IMR-90 (cell line): ENCODE measurements at regions not wholly inside any gene's neighbourhood (a gene's known extent, or its start where the extent isn't known, plus 50 kb on each side); places are given as distances from the start of the nearest gene placed in this dataset.

ENCODE experiments used
- ATAC-seq: fragments of 200-7000 bp; cut with Tn5 transposase; 2 replicates; pipeline ENCODE4 v1.9.1; 2020; ENCODE audit warnings: low read depth, mild to moderate bottlenecking, moderate library complexity
- BruUV-seq: library from RNA; stranded (reverse); fragments of 400-500 nt; replicated peaks from 2 replicates; lab custom pipeline; 2021; lab: Mats Ljungman, UMichigan
- CTCF ChIA-PET: fragments of 300-600 bp; formaldehyde crosslinking; extraction: SDS; loops from one replicate; lab custom pipeline; 2021; ENCODE audit warnings: antibody characterized with exemption; lab: Yijun Ruan, JAX
- POLR2A ChIA-PET: fragments of 300-600 bp; sonication (Branson Sonifier 250); formaldehyde crosslinking; loops from one replicate; lab custom pipeline; 2022; ENCODE audit warnings: antibody characterized with exemption; ENCODE audit not compliant: unreplicated experiment; lab: Charles Lee
- DNase-seq: peaks from one replicate; pipeline ENCODE4 v3.0.0; 2013
- H2AFZ ChIP-seq: replicated peaks from 2 replicates; pipeline ENCODE3; 2013; ENCODE audit warnings: low read length, mild to moderate bottlenecking; ENCODE audit not compliant: poor library complexity
- H2AK5ac ChIP-seq: 2 replicates; pipeline ENCODE4 v1.6.1; 2013; ENCODE audit warnings: low read depth, low read length, inconsistent platforms
- H2AK9ac ChIP-seq: replicated peaks from 2 replicates; pipeline ENCODE3; 2013; ENCODE audit warnings: mild to moderate bottlenecking, low read depth, low read length, moderate library complexity; ENCODE audit not compliant: poor library complexity
- H2BK120ac ChIP-seq: 2 replicates; pipeline ENCODE4 v1.6.1; 2013; ENCODE audit warnings: low read depth, low read length, inconsistent platforms
- H2BK15ac ChIP-seq: 3 replicates; pipeline ENCODE4 v1.6.1; 2013; ENCODE audit warnings: low read depth, low read length, inconsistent platforms
- H2BK20ac ChIP-seq: 2 replicates; pipeline ENCODE4 v1.6.1; 2013; ENCODE audit warnings: low read depth, mild to moderate bottlenecking, inconsistent platforms, low read length, moderate library complexity
- H2BK5ac ChIP-seq: 2 replicates; pipeline ENCODE4 v1.6.1; 2013; ENCODE audit warnings: mild to moderate bottlenecking, low read depth, low read length, inconsistent platforms; ENCODE audit not compliant: poor library complexity, severe bottlenecking
- H3K14ac ChIP-seq: replicated peaks from 2 replicates; pipeline ENCODE4 v1.6.1; 2013; ENCODE audit warnings: low read depth, low read length, inconsistent platforms
- H3K18ac ChIP-seq: 2 replicates; pipeline ENCODE4 v1.6.1; 2013; ENCODE audit warnings: low read depth, low read length, control low read depth
- H3K23ac ChIP-seq: 2 replicates; pipeline ENCODE4 v1.6.1; 2013; ENCODE audit warnings: low read depth, low read length, inconsistent platforms
- H3K27ac ChIP-seq: 2 replicates; pipeline ENCODE4 v1.5.1; 2013; ENCODE audit warnings: mild to moderate bottlenecking, control low read depth, low read length; ENCODE audit not compliant: insufficient read depth
- H3K27me3 ChIP-seq: 2 replicates; pipeline ENCODE4 v1.6.1; 2013; ENCODE audit warnings: low read length; ENCODE audit not compliant: control insufficient read depth, insufficient read depth
- H3K36me3 ChIP-seq: 2 replicates; pipeline ENCODE4 v1.6.1; 2013; ENCODE audit warnings: low read length, mixed read lengths; ENCODE audit not compliant: control insufficient read depth, insufficient read depth
- H3K4ac ChIP-seq: 2 replicates; pipeline ENCODE4 v1.6.1; 2013; ENCODE audit warnings: low read depth, low read length, inconsistent platforms
- H3K4me1 ChIP-seq: 2 replicates; pipeline ENCODE4 v1.6.1; 2013; ENCODE audit warnings: low read length, mixed read lengths; ENCODE audit not compliant: control insufficient read depth, insufficient read depth
- H3K4me2 ChIP-seq: 2 replicates; pipeline ENCODE4 v1.6.1; 2013; ENCODE audit warnings: low read depth, mild to moderate bottlenecking, control low read depth, low read length, moderate library complexity
- H3K4me3 ChIP-seq: 2 replicates; pipeline ENCODE4 v1.5.1; 2013; ENCODE audit warnings: low read depth, mild to moderate bottlenecking, control low read depth, low read length, moderate library complexity; ENCODE audit not compliant: insufficient read depth
- H3K56ac ChIP-seq: 2 replicates; pipeline ENCODE4 v1.6.1; 2013; ENCODE audit warnings: low read length, inconsistent platforms; ENCODE audit not compliant: insufficient read depth; ENCODE audit errors: extremely low read depth
- H3K79me1 ChIP-seq, 2 experiments: 2 replicates each; pipeline ENCODE4 v1.6.1; 2013; ENCODE audit warnings: low read length in 2 of 2, inconsistent platforms in 1 of 2, low read depth in 1 of 2
- H3K9ac ChIP-seq: 2 replicates; pipeline ENCODE4 v1.6.1; 2013; ENCODE audit warnings: low read depth, low read length, control low read depth
- H3K9me1 ChIP-seq: 2 replicates; pipeline ENCODE4 v1.6.1; 2013; ENCODE audit warnings: low read length, inconsistent platforms; ENCODE audit not compliant: insufficient read depth
- H3K9me3 ChIP-seq: 2 replicates; pipeline ENCODE4 v1.6.1; 2013; ENCODE audit warnings: low read length; ENCODE audit not compliant: control insufficient read depth, insufficient read depth
- H4K20me1 ChIP-seq: 2 replicates; pipeline ENCODE4 v1.6.1; 2013; ENCODE audit warnings: low read length, inconsistent platforms; ENCODE audit not compliant: insufficient read depth
- H4K5ac ChIP-seq: 2 replicates; pipeline ENCODE4 v1.6.1; 2013; ENCODE audit warnings: mild to moderate bottlenecking, low read depth, low read length, control low read depth
- H4K8ac ChIP-seq, 2 experiments: 2 replicates each; pipeline ENCODE4 v1.6.1; 2013; ENCODE audit warnings: low read depth in 2 of 2, low read length in 2 of 2, control low read depth in 1 of 2, inconsistent platforms in 1 of 2
- H4K91ac ChIP-seq: 2 replicates; pipeline ENCODE4 v1.6.1; 2013; ENCODE audit warnings: low read depth, low read length, inconsistent platforms; ENCODE audit not compliant: insufficient read depth
- BHLHE40 ChIP-seq: fragments of 150-350 bp; IDR thresholded peaks from 2 replicates; pipeline ENCODE4 v1.6.1; 2016; ENCODE audit warnings: mild to moderate bottlenecking, low read depth, low read length
- CEBPB ChIP-seq: IDR thresholded peaks from 2 replicates; pipeline ENCODE4 v1.6.1; 2012; ENCODE audit warnings: low read depth, low read length, improper control_type of control experiment
- CHD1 ChIP-seq: IDR thresholded peaks from 2 replicates; pipeline ENCODE4 v1.6.1; 2012; ENCODE audit warnings: low read depth, low read length, improper control_type of control experiment
- FOS ChIP-seq: fragments of 150-350 bp; IDR thresholded peaks from 2 replicates; pipeline ENCODE4 v1.6.1; 2016; ENCODE audit warnings: low read depth, low read length
- MAFK ChIP-seq: IDR thresholded peaks from 2 replicates; pipeline ENCODE4 v1.6.1; 2012; ENCODE audit warnings: low read depth, low read length, improper control_type of control experiment
- MAZ ChIP-seq: IDR thresholded peaks from 2 replicates; pipeline ENCODE4 v1.6.1; 2012; ENCODE audit warnings: low read depth, mild to moderate bottlenecking, low read length, improper control_type of control experiment, moderate library complexity, borderline replicate concordance
- MXI1 ChIP-seq: IDR thresholded peaks from 2 replicates; pipeline ENCODE4 v1.6.1; 2012; ENCODE audit warnings: low read depth, mild to moderate bottlenecking, low read length, moderate library complexity, borderline replicate concordance
- NFE2L2 ChIP-seq: fragments of 150-350 bp; IDR thresholded peaks from 2 replicates; pipeline ENCODE4 v1.6.1; 2016; ENCODE audit warnings: low read depth, mild to moderate bottlenecking, low read length
- POLR2A ChIP-seq: IDR thresholded peaks from 2 replicates; pipeline ENCODE4 v1.6.1; 2012; ENCODE audit warnings: mild to moderate bottlenecking, low read depth, low read length
- RAD21 ChIP-seq: IDR thresholded peaks from 2 replicates; pipeline ENCODE4 v1.6.1; 2012; ENCODE audit warnings: low read length, improper control_type of control experiment
- RCOR1 ChIP-seq: IDR thresholded peaks from 2 replicates; pipeline ENCODE4 v1.6.1; 2012; ENCODE audit warnings: mild to moderate bottlenecking, low read length, improper control_type of control experiment; ENCODE audit not compliant: insufficient replicate concordance
- RFX5 ChIP-seq: IDR thresholded peaks from 2 replicates; pipeline ENCODE4 v1.8.0; 2012; ENCODE audit warnings: low read depth, mild to moderate bottlenecking, low read length, moderate library complexity
- SMC3 ChIP-seq: fragments of 150-350 bp; IDR thresholded peaks from 2 replicates; pipeline ENCODE4 v1.6.1; 2016; ENCODE audit warnings: low read depth, mild to moderate bottlenecking, antibody characterized with exemption, low read length, moderate library complexity
- WGBS, 2 experiments: methylation state at CpG; one replicate each; pipeline versions ENCODE4 v1.1.5 to v1.1.7; 2013; ENCODE audit warnings: missing lambda C conversion rate in 2 of 2; ENCODE audit not compliant: insufficient read length in 1 of 2; ENCODE audit errors: extremely low coverage in 2 of 2; 5-methylcytosine and 5-hydroxymethylcytosine counted together
- dilution Hi-C: fragments of 300-500 bp; cut with HindIII; formaldehyde crosslinking; loops from one replicate; pipeline ENCODE4 v1.14.3; 2018; ENCODE audit warnings: low sequenced_read_pairs; ENCODE audit not compliant: unreplicated experiment
- in situ Hi-C: fragments of 300-500 bp; cut with MboI; formaldehyde crosslinking; loops from 3 replicates; pipeline ENCODE4 v1.14.3; 2019; ENCODE audit warnings: low sequenced_read_pairs, inconsistent platforms, mixed read lengths
- intact Hi-C: fragments of 100-400 bp; cut with micrococcal nuclease; formaldehyde crosslinking; loops from 2 replicates; pipeline ENCODE4 v1.10.0; 2022
- TF ChIP-seq, protein P1 (sequence below): conservative IDR thresholded peaks from 2 replicates; pipeline ENCODE4 v1.5.1; 2012; ENCODE audit warnings: mild to moderate bottlenecking, low read depth, low read length, improper control_type of control experiment
- TF ChIP-seq, protein P2 (sequence below): fragments of 150-350 bp; IDR thresholded peaks from 2 replicates; pipeline ENCODE4 v1.6.1; 2017; ENCODE audit warnings: mild to moderate bottlenecking, antibody characterized with exemption, low read length, low read depth
- TF ChIP-seq, protein P3 (sequence below): fragments of 150-350 bp; IDR thresholded peaks from 2 replicates; pipeline ENCODE4 v1.6.1; 2016; ENCODE audit warnings: low read depth, mild to moderate bottlenecking, low read length, moderate library complexity, borderline replicate concordance

- H3K4ac ChIP-seq: no peak overlapping the region
- no TSS peak for BruUV-seq
- no peak overlapping the region for H3K27ac ChIP-seq
- no peak for ATAC-seq
- H4K20me1 ChIP-seq: no peaks in the 10 kb centered on the region
- no peak overlapping the region for H2BK20ac ChIP-seq
- no peak overlapping the region for H2BK15ac ChIP-seq
- H3K4me2 ChIP-seq: no peak overlapping the region
- dilution Hi-C loops: no loop called here
- no peaks in the 10 kb centered on the region for H3K79me1 ChIP-seq
- no peak overlapping the region for H3K14ac ChIP-seq
- no peak overlapping the region for H2AK9ac ChIP-seq
- no peak overlapping the region for H3K18ac ChIP-seq
- no peak overlapping the region for H3K4me3 ChIP-seq
- WGBS, 2 experiments: 40% methylated on average over 3 of the region's 7 CpGs; no CpG with 5 or more reads in 1 of the 2 experiments
- H3K9ac ChIP-seq: no peak overlapping the region
- no peak overlapping the region for H2BK5ac ChIP-seq
- H3K4me1 ChIP-seq: no peaks in the 10 kb centered on the region
- no peaks in the 10 kb centered on the region for H3K36me3 ChIP-seq
- no peak overlapping the region for H4K91ac ChIP-seq
- POLR2A ChIA-PET: no interaction called here
- H3K23ac ChIP-seq: no peak overlapping the region
- H3K9me3 ChIP-seq: peaks cover 18% of the 10 kb centered on the region
- H4K8ac ChIP-seq: no peak overlapping the region
- CTCF ChIA-PET: no interaction called here
- H2AFZ ChIP-seq: peak overlapping the region; percentile 21
- no peak for TF ChIP-seq MAZ
- no peak for TF ChIP-seq MXI1
- TF ChIP-seq BHLHE40: no peak
- no peak for TF ChIP-seq POLR2A
- TF ChIP-seq CHD1: no peak
- no peak for TF ChIP-seq RAD21
- no peak for TF ChIP-seq NFE2L2
- TF ChIP-seq, protein P1, sequence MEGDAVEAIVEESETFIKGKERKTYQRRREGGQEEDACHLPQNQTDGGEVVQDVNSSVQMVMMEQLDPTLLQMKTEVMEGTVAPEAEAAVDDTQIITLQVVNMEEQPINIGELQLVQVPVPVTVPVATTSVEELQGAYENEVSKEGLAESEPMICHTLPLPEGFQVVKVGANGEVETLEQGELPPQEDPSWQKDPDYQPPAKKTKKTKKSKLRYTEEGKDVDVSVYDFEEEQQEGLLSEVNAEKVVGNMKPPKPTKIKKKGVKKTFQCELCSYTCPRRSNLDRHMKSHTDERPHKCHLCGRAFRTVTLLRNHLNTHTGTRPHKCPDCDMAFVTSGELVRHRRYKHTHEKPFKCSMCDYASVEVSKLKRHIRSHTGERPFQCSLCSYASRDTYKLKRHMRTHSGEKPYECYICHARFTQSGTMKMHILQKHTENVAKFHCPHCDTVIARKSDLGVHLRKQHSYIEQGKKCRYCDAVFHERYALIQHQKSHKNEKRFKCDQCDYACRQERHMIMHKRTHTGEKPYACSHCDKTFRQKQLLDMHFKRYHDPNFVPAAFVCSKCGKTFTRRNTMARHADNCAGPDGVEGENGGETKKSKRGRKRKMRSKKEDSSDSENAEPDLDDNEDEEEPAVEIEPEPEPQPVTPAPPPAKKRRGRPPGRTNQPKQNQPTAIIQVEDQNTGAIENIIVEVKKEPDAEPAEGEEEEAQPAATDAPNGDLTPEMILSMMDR: no peak
- no peak for TF ChIP-seq CEBPB
- TF ChIP-seq MAFK: no peak
- TF ChIP-seq RFX5: no peak
- TF ChIP-seq, protein P2, sequence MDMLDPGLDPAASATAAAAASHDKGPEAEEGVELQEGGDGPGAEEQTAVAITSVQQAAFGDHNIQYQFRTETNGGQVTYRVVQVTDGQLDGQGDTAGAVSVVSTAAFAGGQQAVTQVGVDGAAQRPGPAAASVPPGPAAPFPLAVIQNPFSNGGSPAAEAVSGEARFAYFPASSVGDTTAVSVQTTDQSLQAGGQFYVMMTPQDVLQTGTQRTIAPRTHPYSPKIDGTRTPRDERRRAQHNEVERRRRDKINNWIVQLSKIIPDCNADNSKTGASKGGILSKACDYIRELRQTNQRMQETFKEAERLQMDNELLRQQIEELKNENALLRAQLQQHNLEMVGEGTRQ: no peak
- TF ChIP-seq, protein P3, sequence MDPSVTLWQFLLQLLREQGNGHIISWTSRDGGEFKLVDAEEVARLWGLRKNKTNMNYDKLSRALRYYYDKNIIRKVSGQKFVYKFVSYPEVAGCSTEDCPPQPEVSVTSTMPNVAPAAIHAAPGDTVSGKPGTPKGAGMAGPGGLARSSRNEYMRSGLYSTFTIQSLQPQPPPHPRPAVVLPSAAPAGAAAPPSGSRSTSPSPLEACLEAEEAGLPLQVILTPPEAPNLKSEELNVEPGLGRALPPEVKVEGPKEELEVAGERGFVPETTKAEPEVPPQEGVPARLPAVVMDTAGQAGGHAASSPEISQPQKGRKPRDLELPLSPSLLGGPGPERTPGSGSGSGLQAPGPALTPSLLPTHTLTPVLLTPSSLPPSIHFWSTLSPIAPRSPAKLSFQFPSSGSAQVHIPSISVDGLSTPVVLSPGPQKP: no peak
- TF ChIP-seq FOS: no peak
- TF ChIP-seq SMC3: no peak
- no peak for TF ChIP-seq RCOR1
- H2BK120ac ChIP-seq: no peak overlapping the region
- H4K5ac ChIP-seq: no peak overlapping the region
- H3K56ac ChIP-seq: no peak overlapping the region
- intact Hi-C loops: no loop called here
- no peak for DNase-seq
- H2AK5ac ChIP-seq: no peak overlapping the region
- H3K9me1 ChIP-seq: no peaks in the 10 kb centered on the region
- in situ Hi-C loops: no loop called here
- H3K27me3 ChIP-seq: no peaks in the 10 kb centered on the region
Measured at GRCh38 chr13:60869941-60870613, 473.1 kb downstream of the TDRD3 start.
